Panc1 (cell line): ENCODE measurements at regions not wholly inside any gene's neighbourhood (a gene's known extent, or its start where the extent isn't known, plus 50 kb on each side); places are given as distances from the start of the nearest gene placed in this dataset.

Experiments used
- ATAC-seq: fragments of 200-7000 bp; cut with Tn5 transposase; 2 replicates; pipeline ENCODE4 v1.9.1; 2020; ENCODE audit warnings: mild to moderate bottlenecking, moderate library complexity
- BruUV-seq: library from RNA; stranded (reverse); fragments of 400-500 nt; replicated peaks from 2 replicates; lab custom pipeline; 2021; lab: Mats Ljungman, UMichigan
- CTCF ChIA-PET: fragments of 300-600 bp; sonication (Branson Sonifier 250); formaldehyde crosslinking; loops from one replicate; lab custom pipeline; 2022; ENCODE audit warnings: antibody characterized with exemption; lab: Charles Lee
- POLR2A ChIA-PET: fragments of 300-600 bp; sonication (Branson Sonifier 250); formaldehyde crosslinking; loops from one replicate; lab custom pipeline; 2022; ENCODE audit warnings: antibody characterized with exemption; lab: Charles Lee
- DNase-seq: peaks from one replicate; pipeline ENCODE4 v3.0.0-alpha.2; 2010; ENCODE audit warnings: low read depth, low spot score
- H3K27ac ChIP-seq: 2 replicates; pipeline ENCODE4 v1.5.1; 2011; ENCODE audit warnings: mild to moderate bottlenecking, low read length, inconsistent platforms
- H3K27me3 ChIP-seq: fragments of 200-500 bp; sonication (Bioruptor generic); 2 replicates; pipeline ENCODE4 v1.6.0; 2014; ENCODE audit warnings: low read length, inconsistent platforms; ENCODE audit not compliant: control insufficient read depth, insufficient read depth
- H3K36me3 ChIP-seq: fragments of 200-500 bp; sonication (Bioruptor generic); 2 replicates; pipeline ENCODE4 v1.5.1; 2014; ENCODE audit warnings: inconsistent platforms, mild to moderate bottlenecking, low read length, moderate library complexity; ENCODE audit not compliant: control insufficient read depth, insufficient read depth
- H3K4me1 ChIP-seq: 2 replicates; pipeline ENCODE4 v1.5.1; 2011; ENCODE audit warnings: inconsistent platforms, mild to moderate bottlenecking, low read length, moderate library complexity; ENCODE audit not compliant: control insufficient read depth, insufficient read depth
- H3K4me3 ChIP-seq, 2 experiments: 2 replicates each; pipeline ENCODE4 v1.5.1; 2011 to 2012; ENCODE audit warnings: low read depth in 2 of 2, low read length in 2 of 2, mild to moderate bottlenecking in 2 of 2, inconsistent platforms in 1 of 2, moderate library complexity in 1 of 2
- H3K9me3 ChIP-seq: fragments of 200-500 bp; sonication (Bioruptor generic); 2 replicates; pipeline ENCODE4 v1.5.1; 2014; ENCODE audit warnings: low read depth, mild to moderate bottlenecking, inconsistent platforms, low read length, moderate library complexity; ENCODE audit not compliant: control insufficient read depth, insufficient read depth
- POLR2AphosphoS5 ChIP-seq: IDR thresholded peaks from 2 replicates; pipeline ENCODE4 v1.6.1; 2012; ENCODE audit warnings: mild to moderate bottlenecking, low read depth, low read length, moderate library complexity
- SIN3A ChIP-seq: IDR thresholded peaks from 2 replicates; pipeline ENCODE4 v1.6.1; 2012; ENCODE audit warnings: low read depth, mild to moderate bottlenecking, low read length, moderate library complexity, borderline replicate concordance; ENCODE audit not compliant: insufficient read depth
- TCF7L2 ChIP-seq: IDR thresholded peaks from 2 replicates; pipeline ENCODE4 v1.6.1; 2011; ENCODE audit warnings: mild to moderate bottlenecking, low read depth, low read length, inconsistent platforms
- in situ Hi-C: cut with HindIII; loops from 2 replicates; pipeline ENCODE4 v1.10.0; 2016; ENCODE audit warnings: low sequenced_read_pairs, low pct_unique_long_range_greater_than_20kb
- intact Hi-C: fragments of 100-400 bp; cut with micrococcal nuclease; formaldehyde crosslinking; loops from one replicate; pipeline ENCODE4 v1.10.0; 2022; ENCODE audit not compliant: unreplicated experiment
- TF ChIP-seq, protein P1 (sequence below), 2 experiments: IDR thresholded peaks; 2 replicates each; pipeline ENCODE4 v1.6.1; 2011 to 2012; ENCODE audit warnings: low read depth in 2 of 2, control low read depth in 1 of 2, low read length in 1 of 2, mild to moderate bottlenecking in 1 of 2, moderate library complexity in 1 of 2; ENCODE audit not compliant: insufficient read depth in 1 of 2
- TF ChIP-seq, protein P2 (sequence below): fragments of 450-650 bp; IDR thresholded peaks from 2 replicates; pipeline ENCODE4 v1.5.1; 2017; ENCODE audit warnings: mild to moderate bottlenecking

DNA sequence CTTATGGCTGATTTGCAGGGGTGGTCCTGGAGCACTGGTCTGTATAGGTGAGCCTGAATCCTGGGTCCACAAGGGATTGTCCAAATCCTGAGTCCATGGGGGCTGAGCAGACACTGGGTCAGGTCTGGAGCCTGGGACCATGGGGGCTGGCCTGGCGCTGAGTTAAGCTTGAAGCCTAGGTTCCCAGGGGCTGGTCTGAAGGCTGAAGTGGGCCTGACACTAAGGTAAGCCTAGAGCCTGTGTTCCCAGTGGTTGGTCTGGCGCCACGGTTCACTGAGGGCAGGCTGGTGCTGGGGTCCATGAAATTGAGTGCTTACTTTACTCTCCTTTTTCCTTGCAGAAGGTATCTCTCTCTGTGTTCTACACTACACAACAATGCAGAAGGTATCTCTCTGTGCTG, 155.8 kb downstream of the RBM46 start:
- Histone ChIP-seq H3K27ac (no peak overlapping the region), H3K4me3 (no peak overlapping the region), H3K4me1 (no peaks in the 10 kb centered on the region), H3K36me3 (no peaks in the 10 kb centered on the region), H3K27me3 (no peaks in the 10 kb centered on the region), H3K9me3 (no peaks in the 10 kb centered on the region)
- ChIA-PET POLR2A (no interaction called here), CTCF (no interaction called here)
- TF ChIP-seq TCF7L2: no peak
- TF ChIP-seq POLR2AphosphoS5: no peak
- TF ChIP-seq SIN3A: no peak
- TF ChIP-seq, protein P1, sequence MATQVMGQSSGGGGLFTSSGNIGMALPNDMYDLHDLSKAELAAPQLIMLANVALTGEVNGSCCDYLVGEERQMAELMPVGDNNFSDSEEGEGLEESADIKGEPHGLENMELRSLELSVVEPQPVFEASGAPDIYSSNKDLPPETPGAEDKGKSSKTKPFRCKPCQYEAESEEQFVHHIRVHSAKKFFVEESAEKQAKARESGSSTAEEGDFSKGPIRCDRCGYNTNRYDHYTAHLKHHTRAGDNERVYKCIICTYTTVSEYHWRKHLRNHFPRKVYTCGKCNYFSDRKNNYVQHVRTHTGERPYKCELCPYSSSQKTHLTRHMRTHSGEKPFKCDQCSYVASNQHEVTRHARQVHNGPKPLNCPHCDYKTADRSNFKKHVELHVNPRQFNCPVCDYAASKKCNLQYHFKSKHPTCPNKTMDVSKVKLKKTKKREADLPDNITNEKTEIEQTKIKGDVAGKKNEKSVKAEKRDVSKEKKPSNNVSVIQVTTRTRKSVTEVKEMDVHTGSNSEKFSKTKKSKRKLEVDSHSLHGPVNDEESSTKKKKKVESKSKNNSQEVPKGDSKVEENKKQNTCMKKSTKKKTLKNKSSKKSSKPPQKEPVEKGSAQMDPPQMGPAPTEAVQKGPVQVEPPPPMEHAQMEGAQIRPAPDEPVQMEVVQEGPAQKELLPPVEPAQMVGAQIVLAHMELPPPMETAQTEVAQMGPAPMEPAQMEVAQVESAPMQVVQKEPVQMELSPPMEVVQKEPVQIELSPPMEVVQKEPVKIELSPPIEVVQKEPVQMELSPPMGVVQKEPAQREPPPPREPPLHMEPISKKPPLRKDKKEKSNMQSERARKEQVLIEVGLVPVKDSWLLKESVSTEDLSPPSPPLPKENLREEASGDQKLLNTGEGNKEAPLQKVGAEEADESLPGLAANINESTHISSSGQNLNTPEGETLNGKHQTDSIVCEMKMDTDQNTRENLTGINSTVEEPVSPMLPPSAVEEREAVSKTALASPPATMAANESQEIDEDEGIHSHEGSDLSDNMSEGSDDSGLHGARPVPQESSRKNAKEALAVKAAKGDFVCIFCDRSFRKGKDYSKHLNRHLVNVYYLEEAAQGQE (IDR thresholded peaks at IDR 0.05; ENCODE audit: insufficient read depth in 1 of 2, low read depth in 2 of 2, low read length in 1 of 2): no peak
- TF ChIP-seq, protein P2, sequence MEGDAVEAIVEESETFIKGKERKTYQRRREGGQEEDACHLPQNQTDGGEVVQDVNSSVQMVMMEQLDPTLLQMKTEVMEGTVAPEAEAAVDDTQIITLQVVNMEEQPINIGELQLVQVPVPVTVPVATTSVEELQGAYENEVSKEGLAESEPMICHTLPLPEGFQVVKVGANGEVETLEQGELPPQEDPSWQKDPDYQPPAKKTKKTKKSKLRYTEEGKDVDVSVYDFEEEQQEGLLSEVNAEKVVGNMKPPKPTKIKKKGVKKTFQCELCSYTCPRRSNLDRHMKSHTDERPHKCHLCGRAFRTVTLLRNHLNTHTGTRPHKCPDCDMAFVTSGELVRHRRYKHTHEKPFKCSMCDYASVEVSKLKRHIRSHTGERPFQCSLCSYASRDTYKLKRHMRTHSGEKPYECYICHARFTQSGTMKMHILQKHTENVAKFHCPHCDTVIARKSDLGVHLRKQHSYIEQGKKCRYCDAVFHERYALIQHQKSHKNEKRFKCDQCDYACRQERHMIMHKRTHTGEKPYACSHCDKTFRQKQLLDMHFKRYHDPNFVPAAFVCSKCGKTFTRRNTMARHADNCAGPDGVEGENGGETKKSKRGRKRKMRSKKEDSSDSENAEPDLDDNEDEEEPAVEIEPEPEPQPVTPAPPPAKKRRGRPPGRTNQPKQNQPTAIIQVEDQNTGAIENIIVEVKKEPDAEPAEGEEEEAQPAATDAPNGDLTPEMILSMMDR: no peak
- intact Hi-C loops (no loop called here), in situ Hi-C loops (no loop called here)
- ATAC-seq (no peak), DNase-seq (no peak)
- BruUV-seq: no TSS peak

DNA sequence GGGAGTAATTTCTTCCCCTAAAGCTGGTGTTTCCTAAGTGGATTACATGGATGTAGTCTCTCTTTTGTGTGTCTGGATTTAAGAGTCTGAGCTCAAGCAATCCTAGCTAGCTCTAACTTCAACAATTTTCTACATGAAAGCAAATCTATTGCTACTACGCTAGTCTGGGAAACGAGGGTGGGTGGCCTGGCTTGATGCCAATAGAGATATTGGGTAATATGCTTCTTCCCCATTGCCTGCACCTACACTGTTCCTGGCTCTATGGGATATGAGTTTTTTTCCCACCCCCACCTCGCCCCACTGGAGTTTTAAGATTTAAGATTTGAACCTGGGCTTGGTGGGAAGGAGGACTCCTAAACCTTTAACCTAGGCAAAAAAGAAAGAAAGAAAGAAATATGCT, 158.8 kb downstream of the RBM46 start:
- H3K27ac ChIP-seq: no peak overlapping the region
- H3K36me3 ChIP-seq: no peaks in the 10 kb centered on the region
- BruUV-seq: no TSS peak
- POLR2A ChIA-PET: no interaction called here
- no peak overlapping the region for H3K4me3 ChIP-seq
- no peak for DNase-seq
- H3K9me3 ChIP-seq: no peaks in the 10 kb centered on the region
- CTCF ChIA-PET: no interaction called here
- no peaks in the 10 kb centered on the region for H3K4me1 ChIP-seq
- no peak for TF ChIP-seq TCF7L2
- no peak for TF ChIP-seq SIN3A
- H3K27me3 ChIP-seq: no peaks in the 10 kb centered on the region
- in situ Hi-C loops (no loop called here), intact Hi-C loops (no loop called here)
- no peak for ATAC-seq

DNA sequence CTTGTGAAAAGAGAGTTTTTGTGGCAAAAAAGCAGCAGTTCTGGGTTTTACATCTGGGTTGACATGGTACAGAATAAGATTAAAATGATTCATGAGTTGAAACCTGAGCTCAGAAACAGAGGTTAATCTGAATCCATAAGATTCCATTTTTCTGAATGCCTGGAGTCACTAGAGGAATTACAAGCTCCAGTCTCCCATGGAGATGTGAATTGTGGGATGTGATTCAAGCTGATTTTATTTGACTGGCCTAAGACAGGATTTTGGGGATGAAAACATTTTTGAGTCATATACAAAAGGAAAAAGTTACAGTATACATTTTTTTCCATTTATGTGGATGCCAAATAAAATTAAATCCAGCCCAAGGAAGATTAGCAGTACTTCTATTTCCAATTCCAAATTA, 161.1 kb downstream of the RBM46 start:
- ChIA-PET POLR2A (no interaction called here), CTCF (no interaction called here)
- BruUV-seq: no TSS peak
- intact Hi-C loops (no loop called here), in situ Hi-C loops (no loop called here)
- Histone ChIP-seq H3K4me3 (no peak overlapping the region), H3K9me3 (no peaks in the 10 kb centered on the region), H3K27ac (no peak overlapping the region), H3K36me3 (no peaks in the 10 kb centered on the region), H3K27me3 (no peaks in the 10 kb centered on the region), H3K4me1 (no peaks in the 10 kb centered on the region)
- ATAC-seq (no peak), DNase-seq (no peak)
- TF ChIP-seq SIN3A (no peak), POLR2AphosphoS5 (no peak), TCF7L2 (no peak)
- TF ChIP-seq, protein P2: no peak
- TF ChIP-seq, protein P1 (IDR thresholded peaks at IDR 0.05; ENCODE audit: insufficient read depth in 1 of 2, low read depth in 2 of 2, low read length in 1 of 2): no peak
